ENCODE measurements at regions not wholly inside any gene's neighbourhood (a gene's known extent, or its start where the extent isn't known, plus 50 kb on each side); places are given as distances from the start of the nearest gene placed in this dataset.

DNA sequence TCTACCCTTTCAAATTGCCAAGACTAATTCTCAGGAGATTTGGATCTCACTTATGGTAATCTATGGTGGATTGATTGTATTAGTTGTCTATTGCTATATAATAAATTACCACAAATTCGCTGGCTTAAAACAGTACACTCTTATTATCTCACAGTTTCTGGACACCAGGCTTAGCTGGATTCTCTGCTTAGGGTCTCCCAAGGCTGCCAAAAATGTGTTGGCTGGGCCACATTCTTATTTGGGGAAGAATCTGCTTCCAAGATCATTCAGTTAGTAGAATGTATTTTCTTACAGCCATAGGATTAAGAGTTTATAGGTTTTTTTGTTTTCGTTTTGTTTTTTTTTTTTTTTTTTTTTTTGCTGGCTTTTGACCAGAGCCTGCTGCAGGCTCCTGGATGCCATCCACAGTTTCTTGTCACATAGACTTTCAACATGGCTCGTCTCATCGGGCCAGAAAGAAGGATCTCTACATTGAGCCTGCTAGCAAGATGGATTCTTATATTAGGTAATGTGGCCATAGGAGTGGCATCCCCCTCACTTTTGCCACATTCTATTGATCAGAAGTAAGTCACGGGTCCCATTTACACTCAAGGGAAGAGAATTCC lies 415.3 kb downstream of the KIF2B start:
- TF ChIP-seq POLR2AphosphoS5 (IDR thresholded peaks at IDR 0.05; ENCODE audit: low read depth, low read length) (no peak), POLR2A (IDR thresholded peaks at IDR 0.05; ENCODE audit: low read depth, low read length) (no peak)

All from GM12892 (cell line).